Neuronal stem cell (in vitro differentiated cells): ENCODE measurements at regions not wholly inside any gene's neighbourhood (a gene's known extent, or its start where the extent isn't known, plus 50 kb on each side); places are given as distances from the start of the nearest gene placed in this dataset.

Source experiments
- DNase-seq: peaks from one replicate; pipeline ENCODE4 v3.0.0-alpha.2; 2013; ENCODE audit warnings: low spot score
- H2AFZ ChIP-seq: one replicate; pipeline ENCODE4 v1.6.1; 2013; ENCODE audit warnings: mild to moderate bottlenecking, low read length, inconsistent platforms
- H2AK5ac ChIP-seq: 2 replicates; pipeline ENCODE4 v1.6.1; 2013; ENCODE audit warnings: low read depth, mild to moderate bottlenecking, inconsistent platforms, low read length, moderate library complexity, mixed read lengths
- H2BK120ac ChIP-seq: 2 replicates; pipeline ENCODE4 v1.6.1; 2013; ENCODE audit warnings: low read depth, mild to moderate bottlenecking, inconsistent platforms, low read length, moderate library complexity, mixed read lengths
- H2BK12ac ChIP-seq: one replicate; pipeline ENCODE4 v1.6.1; 2013; ENCODE audit warnings: low read length, inconsistent platforms
- H2BK15ac ChIP-seq: 2 replicates; pipeline ENCODE4 v1.6.1; 2013; ENCODE audit warnings: mild to moderate bottlenecking, low read length, inconsistent platforms, mixed read lengths
- H2BK5ac ChIP-seq: one replicate; pipeline ENCODE4 v1.6.1; 2013; ENCODE audit warnings: inconsistent platforms, mild to moderate bottlenecking, low read length, moderate library complexity
- H3K14ac ChIP-seq: one replicate; pipeline ENCODE4 v1.6.1; 2013; ENCODE audit warnings: low read length, inconsistent platforms
- H3K18ac ChIP-seq: 2 replicates; pipeline ENCODE4 v1.6.1; 2013; ENCODE audit warnings: low read length, inconsistent platforms
- H3K23ac ChIP-seq: 2 replicates; pipeline ENCODE4 v1.6.1; 2013; ENCODE audit warnings: low read depth, mild to moderate bottlenecking, mixed read lengths, low read length, inconsistent platforms; ENCODE audit not compliant: poor library complexity
- H3K27ac ChIP-seq: replicated peaks from 3 replicates; pipeline ENCODE4 v1.5.1; 2013; ENCODE audit warnings: low read length, inconsistent platforms
- H3K27me3 ChIP-seq, 3 experiments: 2 replicates each; pipeline ENCODE4 v1.6.1; 2013; ENCODE audit warnings: low read length in 3 of 3, mild to moderate bottlenecking in 2 of 3, inconsistent platforms in 1 of 3, low read depth in 1 of 3, mixed read lengths in 1 of 3, moderate library complexity in 1 of 3; ENCODE audit not compliant: control insufficient read depth in 3 of 3, insufficient read depth in 3 of 3
- H3K36me3 ChIP-seq, 2 donors: replicated peaks in 1 of 2; 2 replicates each; pipeline ENCODE4 v1.6.1; 2013; ENCODE audit warnings: low read length in 2 of 2; ENCODE audit not compliant: control insufficient read depth in 2 of 2, insufficient read depth in 2 of 2
- H3K4ac ChIP-seq: 2 replicates; pipeline ENCODE4 v1.6.1; 2013; ENCODE audit warnings: inconsistent platforms, mild to moderate bottlenecking, low read length, moderate library complexity
- H3K4me1 ChIP-seq, 2 donors: 1 replicate in 1 of 2; 2 replicates in 1 of 2; pipeline ENCODE4 v1.6.1; 2013; ENCODE audit warnings: low read length in 2 of 2, low read depth in 1 of 2; ENCODE audit not compliant: control insufficient read depth in 2 of 2, insufficient read depth in 1 of 2
- H3K4me2 ChIP-seq: one replicate; pipeline ENCODE4 v1.6.1; 2013; ENCODE audit warnings: mild to moderate bottlenecking, low read length, inconsistent platforms; ENCODE audit not compliant: insufficient read depth, poor library complexity, severe bottlenecking
- H3K4me3 ChIP-seq, 2 donors: 2 replicates each; pipeline ENCODE4 v1.5.1; 2013; ENCODE audit warnings: low read length in 2 of 2, mild to moderate bottlenecking in 2 of 2, inconsistent platforms in 1 of 2, moderate library complexity in 1 of 2
- H3K79me1 ChIP-seq: one replicate; pipeline ENCODE4 v1.6.1; 2013; ENCODE audit warnings: low read depth, mild to moderate bottlenecking, inconsistent platforms, low read length, moderate library complexity
- H3K9ac ChIP-seq: one replicate; pipeline ENCODE4 v1.6.1; 2013; ENCODE audit warnings: mild to moderate bottlenecking, low read depth, low read length, inconsistent platforms; ENCODE audit not compliant: poor library complexity
- H3K9me3 ChIP-seq, 2 donors: replicated peaks in 1 of 2; 2 replicates each; pipeline versions ENCODE3 to v1.6.1; 2013; ENCODE audit warnings: low read length in 2 of 2, mild to moderate bottlenecking in 2 of 2, inconsistent platforms in 1 of 2, low read depth in 1 of 2, mixed read lengths in 1 of 2, moderate library complexity in 1 of 2; ENCODE audit not compliant: control insufficient read depth in 2 of 2, insufficient read depth in 1 of 2
- H4K8ac ChIP-seq: one replicate; pipeline ENCODE4 v1.6.1; 2013; ENCODE audit warnings: low read depth, mild to moderate bottlenecking, inconsistent platforms, low read length, moderate library complexity
- H4K91ac ChIP-seq: one replicate; pipeline ENCODE4 v1.6.1; 2013; ENCODE audit warnings: low read length, low read depth, mild to moderate bottlenecking, inconsistent platforms; ENCODE audit not compliant: poor library complexity
- WGBS, 2 donors: extraction: QIAGEN DNeasy Blood & Tissue Kit; methylation state at CpG; one replicate each; pipeline ENCODE4 v1.1.7; 2013; ENCODE audit warnings: missing lambda C conversion rate in 2 of 2, mixed read lengths in 1 of 2; ENCODE audit not compliant: insufficient read length in 2 of 2, insufficient replicate concordance in 1 of 2; ENCODE audit errors: extremely low coverage in 2 of 2; 5-methylcytosine and 5-hydroxymethylcytosine counted together

- no peak for DNase-seq
- Histone ChIP-seq H3K4me3 (no peak overlapping the region), H3K4me2 (no peak overlapping the region), H3K9ac (no peak overlapping the region), H3K14ac (no peak overlapping the region), H4K91ac (no peak overlapping the region), H3K36me3 (no peaks in the 10 kb centered on the region), H2AFZ (no peak overlapping the region), H3K27me3 (no peaks in the 10 kb centered on the region), H3K27ac (no peak overlapping the region), H3K4ac (no peak overlapping the region), H3K9me3 (no peaks in the 10 kb centered on the region), H3K23ac (no peak overlapping the region), H2BK15ac (no peak overlapping the region), H3K18ac (no peak overlapping the region), H2BK5ac (no peak overlapping the region), H4K8ac (no peak overlapping the region), H2BK12ac (no peak overlapping the region), H3K79me1 (no peaks in the 10 kb centered on the region), H3K4me1 (no peaks in the 10 kb centered on the region), H2AK5ac (no peak overlapping the region), H2BK120ac (no peak overlapping the region)
- no CpG with 5 or more reads among the region's 2 CpGs for WGBS, 2 donors
These were observed 306.2 kb upstream of the NT5E start for GRCh38 chr6:85143676-85144075.

DNA sequence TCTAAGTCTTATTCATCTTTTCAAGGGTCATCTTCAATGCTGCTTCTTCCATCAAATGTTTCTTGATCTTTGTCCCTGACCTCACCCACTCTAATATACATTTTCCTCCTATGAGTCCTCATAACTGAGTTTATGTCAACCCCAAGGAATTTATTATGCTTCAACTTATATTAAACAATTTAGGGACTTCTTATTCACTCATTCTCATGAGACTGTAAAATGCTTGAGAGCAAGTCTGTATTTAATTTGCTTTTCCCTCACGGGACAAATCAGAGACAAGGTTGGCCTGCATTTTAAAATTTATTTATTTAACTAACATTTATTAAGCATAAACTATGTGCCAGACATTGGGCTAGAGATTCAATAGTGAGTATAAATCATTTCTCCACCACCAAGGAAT is 312.0 kb upstream of the NT5E start:
- Histone ChIP-seq H3K4me2 (no peak overlapping the region), H3K36me3 (no peaks in the 10 kb centered on the region), H2BK120ac (no peak overlapping the region), H2BK15ac (no peak overlapping the region), H3K27ac (no peak overlapping the region), H2BK12ac (no peak overlapping the region), H3K9me3 (no peaks in the 10 kb centered on the region), H3K4me1 (peaks cover 0 to 2% of the 10 kb centered on the region in 2 donors), H3K79me1 (no peaks in the 10 kb centered on the region), H2AFZ (no peak overlapping the region), H4K91ac (no peak overlapping the region), H3K18ac (no peak overlapping the region), H3K23ac (no peak overlapping the region), H3K4ac (no peak overlapping the region), H3K27me3 (no peaks in the 10 kb centered on the region), H3K14ac (no peak overlapping the region), H2AK5ac (no peak overlapping the region), H3K9ac (no peak overlapping the region), H3K4me3 (no peak overlapping the region), H2BK5ac (no peak overlapping the region), H4K8ac (no peak overlapping the region)
- WGBS, 2 donors: no CpG with 5 or more reads among the region's 1 CpG
- no peak for DNase-seq

DNA sequence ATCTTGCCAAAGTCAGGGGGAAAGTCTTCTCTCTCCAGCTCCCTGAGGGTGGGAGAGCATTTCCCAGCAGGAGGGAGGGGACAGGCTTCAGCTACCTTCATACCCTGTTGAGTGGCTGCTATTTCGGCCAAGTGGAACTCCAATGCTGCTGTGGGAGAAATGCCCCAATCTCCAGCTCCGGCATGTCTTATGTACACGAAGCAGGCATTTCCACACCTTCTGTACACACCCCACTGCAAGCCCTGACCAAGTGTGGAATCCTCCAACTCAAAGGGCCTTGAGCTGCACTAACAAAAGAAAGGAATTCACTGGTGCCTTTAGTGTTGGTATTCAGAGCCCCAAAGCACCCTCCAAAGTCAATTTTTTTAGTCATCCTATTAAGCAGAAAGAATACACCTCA is 313.6 kb upstream of the NT5E start:
- Histone ChIP-seq H3K4me3 (peak overlapping the region in 1 of 2 donors; percentile 42), H2AFZ (no peak overlapping the region), H3K9ac (no peak overlapping the region), H3K36me3 (no peaks in the 10 kb centered on the region), H3K4me1 (peaks cover 0 to 2% of the 10 kb centered on the region in 2 donors), H3K79me1 (no peaks in the 10 kb centered on the region), H2BK12ac (no peak overlapping the region), H4K91ac (no peak overlapping the region), H3K14ac (no peak overlapping the region), H2BK5ac (no peak overlapping the region), H3K18ac (peak overlapping the region; percentile 82), H3K4me2 (no peak overlapping the region), H3K27me3 (no peaks in the 10 kb centered on the region), H3K27ac (no peak overlapping the region), H2BK15ac (no peak overlapping the region), H4K8ac (no peak overlapping the region), H3K9me3 (no peaks in the 10 kb centered on the region), H2BK120ac (no peak overlapping the region), H3K4ac (no peak overlapping the region), H2AK5ac (no peak overlapping the region), H3K23ac (no peak overlapping the region)
- no peak for DNase-seq
- WGBS, 2 donors: no CpG with 5 or more reads among the region's 3 CpGs

GRCh38 chr6:85135376-85136094 is 314.3 kb upstream of the NT5E start:
- Histone ChIP-seq H2BK120ac (no peak overlapping the region), H3K27me3 (no peaks in the 10 kb centered on the region), H3K18ac (no peak overlapping the region), H4K91ac (no peak overlapping the region), H2BK12ac (no peak overlapping the region), H3K4me1 (peaks cover 0 to 2% of the 10 kb centered on the region in 2 donors), H3K4me2 (no peak overlapping the region), H2AFZ (no peak overlapping the region), H4K8ac (no peak overlapping the region), H3K27ac (no peak overlapping the region), H3K4me3 (no peak overlapping the region), H2BK15ac (no peak overlapping the region), H3K36me3 (no peaks in the 10 kb centered on the region), H2BK5ac (no peak overlapping the region), H2AK5ac (no peak overlapping the region), H3K79me1 (no peaks in the 10 kb centered on the region), H3K9ac (no peak overlapping the region), H3K23ac (no peak overlapping the region), H3K4ac (no peak overlapping the region), H3K9me3 (no peaks in the 10 kb centered on the region), H3K14ac (no peak overlapping the region)
- WGBS, 2 donors: no CpG with 5 or more reads among the region's 1 CpG
- DNase-seq: no peak
